ENCODE measurements at regions not wholly inside any gene's neighbourhood (a gene's known extent, or its start where the extent isn't known, plus 50 kb on each side); places are given as distances from the start of the nearest gene placed in this dataset.

- DNase-seq (ENCODE audit: low read depth): no peak
Observed at GRCh38 chr12:41888285-41888684, 256.4 kb downstream of the GXYLT1 start.

GRCh38 chr12:41881891-41882805, 262.5 kb downstream of the GXYLT1 start:
- no peak for DNase-seq (ENCODE audit: low read depth)

GRCh38 chr12:41869432-41869831, 275.2 kb downstream of the GXYLT1 start:
- DNase-seq (ENCODE audit: low read depth): no peak

- no peak for DNase-seq (ENCODE audit: low read depth)
Observed at GRCh38 chr12:41866878-41867430, 277.7 kb downstream of the GXYLT1 start.

- no peak for DNase-seq (ENCODE audit: low read depth)
Observed at GRCh38 chr12:41856228-41856627, 288.4 kb downstream of the GXYLT1 start.

- DNase-seq (ENCODE audit: low read depth): no peak
Observed at GRCh38 chr12:41850046-41850445, 294.6 kb downstream of the GXYLT1 start.

GRCh38 chr12:41846718-41847117, 298.0 kb downstream of the GXYLT1 start:
- DNase-seq (ENCODE audit: low read depth): no peak

GRCh38 chr12:41836416-41836815, 308.3 kb downstream of the GXYLT1 start:
- no peak for DNase-seq (ENCODE audit: low read depth)

- no peak for DNase-seq (ENCODE audit: low read depth)
Observed at GRCh38 chr12:41835556-41835955, 309.1 kb downstream of the GXYLT1 start.

- DNase-seq (ENCODE audit: low read depth): no peak
Observed at GRCh38 chr12:41819948-41820347, 324.7 kb downstream of the GXYLT1 start.

GRCh38 chr12:41804026-41804425, 340.6 kb downstream of the GXYLT1 start:
- no peak for DNase-seq (ENCODE audit: low read depth)

GRCh38 chr12:41802803-41803202, 341.9 kb downstream of the GXYLT1 start:
- no peak for DNase-seq (ENCODE audit: low read depth)

- no peak for DNase-seq (ENCODE audit: low read depth)
Observed at GRCh38 chr12:41801261-41801660, 343.4 kb downstream of the GXYLT1 start.

- DNase-seq (ENCODE audit: low read depth): no peak
Observed at GRCh38 chr12:41799671-41800070, 345.0 kb downstream of the GXYLT1 start.

GRCh38 chr12:41795910-41796309, 348.8 kb downstream of the GXYLT1 start:
- no peak for DNase-seq (ENCODE audit: low read depth)

- DNase-seq (ENCODE audit: low read depth): peak; percentile 1
Observed at GRCh38 chr12:41795051-41795600, 349.5 kb downstream of the GXYLT1 start.

GRCh38 chr12:41794336-41794735, 350.3 kb downstream of the GXYLT1 start:
- no peak for DNase-seq (ENCODE audit: low read depth)

- DNase-seq (ENCODE audit: low read depth): no peak
Observed at GRCh38 chr12:41784957-41785356, 359.7 kb downstream of the GXYLT1 start.

GRCh38 chr12:41778934-41779333, 365.7 kb downstream of the GXYLT1 start:
- DNase-seq (ENCODE audit: low read depth): no peak

GRCh38 chr12:41777064-41777790, 367.4 kb downstream of the GXYLT1 start:
- DNase-seq (ENCODE audit: low read depth): no peak

GRCh38 chr12:41772478-41772877, 372.2 kb downstream of the GXYLT1 start:
- DNase-seq (ENCODE audit: low read depth): no peak

- no peak for DNase-seq (ENCODE audit: low read depth)
Observed at GRCh38 chr12:41769810-41770209, 374.9 kb downstream of the GXYLT1 start.

GRCh38 chr12:41768456-41768855, 376.2 kb downstream of the GXYLT1 start:
- DNase-seq (ENCODE audit: low read depth): no peak

All from stromal cell of bone marrow (primary cell).